ENCODE measurements at regions not wholly inside any gene's neighbourhood (a gene's known extent, or its start where the extent isn't known, plus 50 kb on each side); places are given as distances from the start of the nearest gene placed in this dataset.

GRCh38 chr1:80003250-80003649 lies 996.7 kb upstream of the ADGRL4 start:
- DNase-seq (ENCODE audit: extremely low read depth, low read depth), result no peak
- no peak for TF ChIP-seq CTCF (IDR thresholded peaks at IDR 0.05; ENCODE audit: low read depth, low read length, missing control alignments)
- no peak overlapping the region for H3K4me3 ChIP-seq (replicated peaks; ENCODE audit: low read depth, low read length)

- TF ChIP-seq CTCF (IDR thresholded peaks at IDR 0.05; ENCODE audit: low read depth, low read length, missing control alignments), result no peak
- no peak overlapping the region for H3K4me3 ChIP-seq (replicated peaks; ENCODE audit: low read depth, low read length)
- no peak for DNase-seq (ENCODE audit: extremely low read depth, low read depth)
Observed at GRCh38 chr1:79988401-79988800, 981.9 kb upstream of the ADGRL4 start.

- no peak for TF ChIP-seq CTCF (IDR thresholded peaks at IDR 0.05; ENCODE audit: low read depth, low read length, missing control alignments)
- no peak overlapping the region for H3K4me3 ChIP-seq (replicated peaks; ENCODE audit: low read depth, low read length)
- peak; percentile 44 for DNase-seq (ENCODE audit: extremely low read depth, low read depth)
Observed at GRCh38 chr1:79982211-79982610, 975.7 kb upstream of the ADGRL4 start.

- no peak for DNase-seq (ENCODE audit: extremely low read depth, low read depth)
- TF ChIP-seq CTCF (IDR thresholded peaks at IDR 0.05; ENCODE audit: low read depth, low read length, missing control alignments), result no peak
Observed at GRCh38 chr1:79981481-79981880, 975.0 kb upstream of the ADGRL4 start.

GRCh38 chr1:79979346-79979745 lies 972.8 kb upstream of the ADGRL4 start:
- DNase-seq (ENCODE audit: extremely low read depth, low read depth), result no peak
- TF ChIP-seq CTCF (IDR thresholded peaks at IDR 0.05; ENCODE audit: low read depth, low read length, missing control alignments), result no peak
- H3K4me3 ChIP-seq (replicated peaks; ENCODE audit: low read depth, low read length), result no peak overlapping the region

More at GRCh38 chr1:79981481-79981880, 975.0 kb upstream of the ADGRL4 start:
- H3K4me3 ChIP-seq (replicated peaks; ENCODE audit: low read depth, low read length), result no peak overlapping the region

GRCh38 chr1:79976287-79976686 lies 969.8 kb upstream of the ADGRL4 start:
- TF ChIP-seq CTCF (IDR thresholded peaks at IDR 0.05; ENCODE audit: low read depth, low read length, missing control alignments), result no peak
- DNase-seq (ENCODE audit: extremely low read depth, low read depth), result no peak
- H3K4me3 ChIP-seq (replicated peaks; ENCODE audit: low read depth, low read length), result no peak overlapping the region

- no peak for DNase-seq (ENCODE audit: extremely low read depth, low read depth)
- no peak overlapping the region for H3K4me3 ChIP-seq (replicated peaks; ENCODE audit: low read depth, low read length)
- TF ChIP-seq CTCF (IDR thresholded peaks at IDR 0.05; ENCODE audit: low read depth, low read length, missing control alignments), result no peak
Observed at GRCh38 chr1:79974659-79975058, 968.1 kb upstream of the ADGRL4 start.
